NCI-H2196 treated with DMSO at 0.1 percent for 48 hours (cell line): ENCODE measurements at regions not wholly inside any gene's neighbourhood (a gene's known extent, or its start where the extent isn't known, plus 50 kb on each side); places are given as distances from the start of the nearest gene placed in this dataset.

Experiments
- DNase-seq: peaks from one replicate; lab custom pipeline; 2025; ENCODE audit not compliant: unreplicated experiment; lab: John Stamatoyannopoulos, UW

DNA sequence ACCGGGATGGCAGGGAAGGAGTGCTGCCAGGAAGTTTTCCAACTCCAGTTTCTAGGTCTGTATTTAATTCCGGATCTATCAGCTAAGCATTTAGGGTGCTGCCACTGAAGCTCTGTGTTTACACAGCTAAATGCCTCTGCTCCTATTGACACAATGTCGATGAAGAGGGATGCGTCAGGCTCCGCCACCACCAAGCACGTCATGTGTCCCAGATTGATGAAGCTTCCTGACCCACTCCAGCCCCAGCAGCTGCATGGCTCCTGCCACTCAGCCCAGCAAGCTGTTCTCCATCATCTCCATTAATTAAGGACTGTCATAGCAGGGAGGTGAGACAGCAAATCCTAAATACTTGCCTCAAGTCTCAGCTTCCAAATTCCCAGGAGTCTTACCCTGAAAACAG, 435.2 kb upstream of the ZNF507 start:
- DNase-seq = no peak

DNA sequence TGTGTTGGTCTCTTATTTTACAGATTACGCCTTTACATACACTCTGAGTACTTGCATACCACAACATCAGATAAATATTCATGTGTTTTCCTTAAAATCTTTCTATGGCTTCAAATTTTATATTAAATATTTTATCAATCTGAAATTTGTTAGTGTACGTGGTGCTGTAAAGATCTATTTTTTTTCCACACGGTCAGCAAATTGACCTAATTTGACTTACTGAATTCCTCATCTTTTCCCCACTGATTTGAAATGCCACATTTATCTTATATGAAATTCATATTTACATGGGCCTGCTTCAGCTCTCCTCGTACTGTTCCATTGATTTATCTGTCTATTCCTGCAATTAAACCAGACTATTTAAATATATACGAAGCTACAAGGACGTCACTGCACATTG, 433.8 kb upstream of the ZNF507 start:
- DNase-seq = no peak

DNA sequence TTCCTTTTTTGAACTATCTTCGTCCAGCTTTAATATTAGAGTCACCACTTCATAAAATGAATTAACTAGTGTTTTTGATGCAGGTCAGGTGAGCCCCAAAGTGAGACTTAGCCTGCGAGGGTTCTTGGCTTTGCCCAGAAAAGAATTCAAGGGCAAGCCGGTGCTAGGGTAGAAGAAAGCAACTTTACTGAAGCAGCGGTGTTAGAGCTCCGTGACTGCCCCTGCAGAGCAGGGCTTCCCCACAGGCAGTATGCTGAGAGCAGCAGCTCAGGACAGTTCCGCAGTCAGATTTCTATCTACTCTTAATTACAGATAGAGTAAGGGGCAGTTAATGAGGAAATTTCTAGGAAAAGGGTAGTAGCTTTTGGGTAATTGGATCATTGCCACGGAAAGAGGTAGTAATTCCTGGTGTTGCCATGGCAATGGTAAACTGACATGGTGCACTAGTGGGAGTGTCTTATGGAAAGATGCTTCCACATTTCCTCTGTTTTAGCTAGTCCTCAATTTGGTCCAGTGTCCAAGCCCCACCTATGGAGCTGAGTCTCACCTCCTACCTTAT, 432.2 kb upstream of the ZNF507 start:
- no peak for DNase-seq

- no peak for DNase-seq
These were observed 415.0 kb upstream of the ZNF507 start for GRCh38 chr19:31930401-31930800.

GRCh38 chr19:31937983-31938382, 407.4 kb upstream of the ZNF507 start:
- no peak for DNase-seq

DNA sequence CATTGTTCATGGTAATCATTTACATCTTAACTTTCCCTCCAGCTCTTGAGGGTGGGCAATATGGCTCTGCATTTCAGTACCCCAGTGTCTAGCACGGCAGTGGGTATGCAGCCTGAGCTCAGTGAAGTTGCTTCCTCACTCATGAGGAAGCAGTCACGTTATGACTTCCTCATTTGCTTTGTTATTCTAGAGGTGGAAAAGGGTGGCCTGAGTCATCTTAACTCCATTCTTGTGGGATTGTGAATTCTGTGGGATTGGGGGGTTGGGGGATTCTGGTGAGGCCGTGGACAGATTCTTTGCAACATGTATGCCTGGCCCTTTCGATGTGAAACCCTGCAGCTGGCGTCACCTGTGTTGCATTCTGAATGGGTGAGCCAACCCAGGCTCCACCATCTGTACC, 406.7 kb upstream of the ZNF507 start:
- DNase-seq = no peak

DNA sequence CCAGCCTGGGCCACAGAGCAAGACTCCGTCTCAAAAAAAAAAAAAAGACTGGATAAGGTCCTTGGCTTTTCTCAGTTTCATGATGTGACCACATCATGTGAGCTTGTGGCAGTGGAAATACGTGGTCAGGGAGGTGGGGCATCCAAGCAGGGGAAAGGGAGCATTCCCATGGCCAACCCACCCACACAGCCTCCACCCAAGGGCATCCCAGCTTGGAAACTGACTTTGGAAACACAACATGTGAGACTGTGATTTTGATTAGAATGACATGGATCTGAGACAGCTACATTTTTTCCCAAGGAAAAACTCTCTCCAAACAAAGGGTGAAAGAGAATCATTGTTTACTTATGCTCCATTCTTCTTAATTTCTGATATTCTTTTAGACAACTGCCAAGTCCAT, 405.0 kb upstream of the ZNF507 start:
- no peak for DNase-seq

DNA sequence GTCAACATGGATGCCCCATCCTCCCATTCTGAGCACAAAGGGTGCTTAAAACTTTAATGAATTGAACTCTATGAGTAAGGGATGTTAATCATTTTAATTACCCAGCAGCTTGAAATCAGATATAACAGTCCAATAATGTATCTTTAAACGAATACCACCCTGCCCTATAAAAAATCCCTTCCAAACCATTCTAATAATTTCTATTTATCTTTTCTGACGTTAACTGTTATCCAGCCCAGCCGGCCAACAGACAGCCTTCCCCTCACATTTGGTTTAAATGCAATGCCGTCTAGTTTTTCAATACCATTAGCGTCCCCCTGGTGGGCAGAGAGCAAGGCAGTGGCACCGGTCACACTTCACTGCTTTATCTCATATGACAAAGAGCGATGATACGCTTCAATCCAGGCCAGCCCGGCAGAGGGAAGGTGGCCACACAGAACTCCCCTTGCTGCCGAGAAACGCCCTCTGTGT, 402.2 kb upstream of the ZNF507 start:
- no peak for DNase-seq

GRCh38 chr19:31943778-31944177, 401.6 kb upstream of the ZNF507 start:
- no peak for DNase-seq

DNA sequence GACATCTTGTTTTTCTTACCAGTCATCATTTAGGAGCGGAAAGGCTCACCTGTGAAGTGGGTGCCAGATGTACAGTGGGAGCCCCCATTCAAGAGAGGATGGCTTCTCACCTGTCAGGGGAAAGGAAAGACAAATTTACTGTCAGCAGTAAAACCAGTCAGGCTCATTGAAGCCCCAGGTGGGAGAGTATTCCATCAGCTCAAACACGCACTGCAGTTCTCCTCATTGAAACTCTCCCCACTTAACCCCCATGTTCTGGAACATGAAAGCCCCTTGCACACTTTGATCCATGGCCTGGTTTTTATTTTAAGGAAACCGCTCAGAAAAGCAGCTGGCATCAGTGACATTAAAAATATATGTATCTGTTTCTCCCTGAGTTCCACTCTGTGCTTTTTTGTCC, 401.1 kb upstream of the ZNF507 start:
- DNase-seq = no peak

DNA sequence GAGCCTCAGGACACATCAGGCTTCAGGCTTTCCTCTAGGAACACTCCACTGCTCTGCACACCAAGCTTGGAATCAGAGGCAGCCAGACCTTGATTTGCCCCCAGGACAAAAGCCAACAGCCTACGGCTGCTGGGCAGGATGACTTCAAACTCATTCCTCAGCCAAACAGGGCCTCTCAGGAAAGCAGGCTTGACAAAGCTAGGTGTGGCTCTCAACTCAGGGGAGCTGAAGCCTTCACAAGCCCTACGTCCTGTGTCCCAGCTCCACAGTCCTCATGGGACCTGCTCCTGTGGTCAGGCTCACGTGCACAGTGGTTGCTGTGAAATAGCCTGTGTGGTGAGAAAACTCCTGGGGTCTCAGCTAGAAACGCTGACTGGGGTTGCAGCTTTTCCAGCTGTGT, 398.9 kb upstream of the ZNF507 start:
- no peak for DNase-seq

DNA sequence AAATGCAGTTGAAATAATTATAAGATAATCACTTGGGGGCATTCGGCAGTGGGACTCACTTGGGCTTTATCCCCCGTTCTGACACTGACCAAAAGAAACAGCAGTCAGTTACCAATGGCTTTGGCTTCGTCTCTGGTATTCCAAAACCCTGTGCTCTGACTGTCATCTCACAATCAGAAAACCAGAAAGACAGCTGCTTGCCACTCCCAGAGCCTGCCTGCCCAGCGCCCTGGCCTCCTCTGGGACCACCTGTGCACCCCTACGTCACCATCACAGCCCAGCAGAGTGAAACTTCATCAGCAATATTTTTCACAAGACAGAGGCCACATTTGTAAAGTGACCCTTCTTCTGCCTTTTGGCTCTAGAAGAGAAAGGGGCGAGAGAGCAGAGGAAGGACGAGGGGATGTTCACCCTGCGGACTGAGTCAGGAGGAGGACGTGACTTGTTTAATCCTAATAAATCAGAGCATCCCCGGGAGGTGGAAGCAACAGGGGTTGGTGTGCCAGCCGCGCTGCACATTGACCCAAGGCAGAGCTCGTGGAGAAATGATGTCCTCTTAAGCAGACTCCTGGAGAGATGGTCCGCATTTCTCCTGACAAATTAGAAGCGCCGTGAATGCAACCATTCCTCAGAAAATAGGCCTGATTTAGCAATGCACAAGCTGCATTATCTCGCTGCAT, 397.8 kb upstream of the ZNF507 start:
- no peak for DNase-seq

GRCh38 chr19:31952693-31953092, 392.7 kb upstream of the ZNF507 start:
- no peak for DNase-seq

GRCh38 chr19:31955061-31955460, 390.3 kb upstream of the ZNF507 start:
- DNase-seq = no peak

- no peak for DNase-seq
These were observed 389.5 kb upstream of the ZNF507 start for GRCh38 chr19:31955884-31956283.

DNA sequence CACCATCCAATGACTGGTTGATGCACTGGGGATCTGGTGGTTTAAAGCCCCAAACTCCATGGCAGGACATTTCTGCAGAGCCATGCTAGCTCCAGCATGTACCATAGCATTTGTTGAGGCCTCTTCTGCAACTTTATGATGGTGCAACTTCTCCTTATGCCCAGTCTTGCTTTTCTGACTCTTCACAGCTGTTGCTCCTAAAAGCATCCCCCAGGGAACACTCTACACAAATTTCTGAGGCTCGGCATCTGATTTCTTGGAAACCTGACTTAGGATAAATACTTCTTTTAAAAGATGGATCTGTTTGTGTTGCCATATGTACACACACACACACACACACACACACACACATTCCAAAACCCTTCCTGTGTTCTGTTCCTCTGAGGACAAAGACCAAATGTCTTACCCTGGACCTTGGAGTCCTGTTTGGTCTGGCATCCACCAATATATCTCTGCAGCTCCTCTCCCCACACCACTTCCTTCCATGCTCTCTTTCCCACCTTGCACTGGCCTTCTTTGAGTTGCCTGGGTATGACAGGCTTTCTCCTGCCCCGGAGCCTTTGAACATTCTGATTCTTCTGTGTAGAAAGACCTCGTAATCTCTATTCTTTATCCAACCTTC, 388.5 kb upstream of the ZNF507 start:
- DNase-seq = no peak

DNA sequence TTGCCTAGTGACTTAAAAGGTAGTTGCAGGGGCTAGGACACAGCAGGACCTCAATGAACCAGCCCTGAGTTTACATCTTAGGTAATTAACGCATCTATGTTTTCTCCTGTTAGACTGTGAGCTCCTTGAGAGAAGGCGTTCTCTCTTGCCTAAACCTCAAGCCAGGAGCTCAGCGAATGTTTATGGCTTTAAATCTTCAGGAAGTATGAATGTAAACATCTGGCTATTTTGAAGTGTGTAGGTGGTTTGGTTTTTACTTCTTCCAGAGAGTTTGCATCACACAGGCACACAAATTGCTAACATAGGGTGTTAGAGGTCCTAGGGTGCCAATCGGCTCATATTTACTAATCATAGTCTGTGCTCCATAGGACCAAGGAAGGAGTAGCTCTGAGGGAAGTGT, 387.7 kb upstream of the ZNF507 start:
- DNase-seq = no peak

DNA sequence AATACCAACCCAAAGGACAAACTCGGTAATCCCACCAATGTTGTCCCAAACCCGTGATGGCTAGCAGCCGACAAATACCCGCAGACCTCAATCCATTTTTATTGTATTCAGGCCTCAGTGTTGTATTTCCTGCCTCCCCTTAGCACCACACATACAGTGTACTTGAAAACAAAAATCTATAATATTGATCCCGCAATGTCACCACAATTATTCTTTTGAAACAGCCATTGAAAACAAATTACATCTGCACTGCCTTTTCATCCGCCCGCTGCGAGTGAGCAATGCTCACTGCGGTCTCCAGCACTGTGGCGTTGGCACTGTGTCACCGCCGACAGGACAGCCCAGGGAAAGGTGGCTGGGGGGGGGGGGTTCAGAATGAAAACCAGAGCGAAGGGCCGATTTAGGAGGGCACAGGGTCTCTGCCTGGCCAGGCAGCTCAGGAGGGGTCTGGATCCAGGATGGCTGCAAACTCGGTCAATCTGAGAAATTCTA, 385.8 kb upstream of the ZNF507 start:
- no peak for DNase-seq

DNA sequence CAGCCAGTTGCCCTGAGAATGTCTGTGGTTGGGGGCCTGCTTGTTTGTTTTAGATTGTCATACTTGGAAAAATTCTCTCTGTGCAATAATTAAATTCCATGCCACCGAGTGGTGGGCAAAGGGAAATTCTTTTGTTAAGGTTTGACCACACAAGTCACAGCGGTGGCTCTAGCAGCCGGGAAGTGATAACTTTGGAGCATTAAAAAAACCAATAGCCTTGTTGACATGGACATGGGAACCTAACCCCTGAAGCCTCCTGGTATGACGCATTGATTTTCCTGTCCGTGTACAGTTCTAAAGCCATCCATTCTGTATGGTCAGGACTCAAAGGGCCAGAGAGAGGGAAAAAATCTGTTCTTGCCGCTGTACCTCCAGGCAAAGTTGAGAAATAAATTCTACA, 384.9 kb upstream of the ZNF507 start:
- no peak for DNase-seq

DNA sequence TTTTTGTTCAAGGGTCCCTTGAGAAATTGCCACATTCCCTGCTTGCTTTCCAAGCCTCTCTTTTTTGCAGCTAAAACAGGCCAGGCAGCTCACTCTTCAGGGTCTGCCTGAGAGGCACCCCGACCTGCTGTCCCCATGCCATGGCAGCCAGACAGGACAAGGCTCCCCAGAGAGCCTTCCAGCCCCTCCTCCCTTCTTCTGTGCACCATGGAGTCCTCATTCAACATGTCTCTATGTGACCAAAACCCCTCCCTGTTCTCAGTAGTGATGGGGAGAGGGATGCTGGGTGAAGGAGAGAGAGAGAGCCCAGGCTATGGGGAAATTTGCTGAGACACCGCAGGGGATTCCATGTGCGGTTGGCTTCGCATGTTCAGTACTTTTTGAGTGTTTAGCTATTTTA, 384.2 kb upstream of the ZNF507 start:
- DNase-seq = no peak

- DNase-seq = no peak
These were observed 383.7 kb upstream of the ZNF507 start for GRCh38 chr19:31961667-31962066.

- DNase-seq = no peak
These were observed 382.8 kb upstream of the ZNF507 start for GRCh38 chr19:31962561-31962996.
